ENCODE measurements at regions not wholly inside any gene's neighbourhood (a gene's known extent, or its start where the extent isn't known, plus 50 kb on each side); places are given as distances from the start of the nearest gene placed in this dataset.

GRCh38 chr11:22133776-22134175, 59.1 kb upstream of the ANO5 start:
- Mint-ChIP-seq H3K27me3 (no peaks in the 10 kb centered on the region), H3K27ac (no peak overlapping the region), H3K4me1 (no peaks in the 10 kb centered on the region), H3K4me3 (no peak overlapping the region), H3K36me3 (no peaks in the 10 kb centered on the region), H3K9me3 (peaks cover 0 to 10% (median 1%) of the 10 kb centered on the region in 3 donors)

DNA sequence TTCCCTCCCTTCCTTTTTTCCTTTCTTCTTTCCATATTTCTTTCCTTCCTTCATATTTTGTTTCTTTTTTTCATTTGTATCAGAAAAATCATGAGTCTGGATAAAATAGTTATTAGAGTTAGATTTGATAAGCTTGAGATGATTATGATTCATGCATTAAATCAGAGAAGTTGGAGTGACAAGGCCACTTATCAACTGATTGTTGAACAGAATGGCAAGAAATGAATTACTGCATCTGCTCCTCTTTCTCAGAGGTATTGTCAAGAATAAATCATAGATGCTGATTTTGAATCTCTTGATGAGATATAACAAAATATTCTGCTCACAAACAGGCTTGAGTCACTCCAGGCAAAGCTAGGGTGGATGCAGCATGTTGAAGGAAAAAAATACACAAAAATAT, 54.6 kb upstream of the ANO5 start:
- Mint-ChIP-seq H3K36me3 (no peaks in the 10 kb centered on the region), H3K27ac (no peak overlapping the region), H3K4me3 (no peak overlapping the region), H3K4me1 (no peaks in the 10 kb centered on the region), H3K9me3 (peaks cover 4 to 7% (median 5%) of the 10 kb centered on the region in 3 donors), H3K27me3 (no peaks in the 10 kb centered on the region)
